WTC11 (cell line): ENCODE measurements at regions not wholly inside any gene's neighbourhood (a gene's known extent, or its start where the extent isn't known, plus 50 kb on each side); places are given as distances from the start of the nearest gene placed in this dataset.
"Not testable (repeated sequence)": the region's sequence is repeated elsewhere in the genome, so short reads cannot be mapped to it uniquely, and the experiment has no call there.

ENCODE experiments used
- ATAC-seq: fragments of 200-7000 bp; cut with Tn5 transposase; 2 replicates; pipeline ENCODE4 v1.10.0; 2021; ENCODE audit warnings: mild to moderate bottlenecking, moderate library complexity
- CTCF ChIA-PET: fragments of 300-600 bp; sonication (Branson Sonifier 250); formaldehyde crosslinking; loops from one replicate; lab custom pipeline; 2021; ENCODE audit warnings: antibody characterized with exemption; lab: Charles Lee
- POLR2A ChIA-PET: fragments of 350-600 bp; sonication (Branson Sonifier 250); formaldehyde crosslinking; loops from one replicate; lab custom pipeline; 2021; ENCODE audit warnings: antibody characterized with exemption; lab: Charles Lee
- DNase-seq: peaks from one replicate; pipeline ENCODE4 v3.0.0; 2021; ENCODE audit warnings: low spot score
- H3K27ac Mint-ChIP-seq: 2 replicates; pipeline ENCODE4 v1.8.0; 2021; ENCODE audit warnings: mixed read lengths
- H3K27me3 Mint-ChIP-seq: 2 replicates; pipeline ENCODE4 v1.8.0; 2021; ENCODE audit warnings: low read depth, mild to moderate bottlenecking, moderate library complexity, mixed read lengths
- H3K36me3 Mint-ChIP-seq: 2 replicates; pipeline ENCODE4 v1.8.0; 2021; ENCODE audit warnings: mixed read lengths
- H3K4me1 Mint-ChIP-seq: 2 replicates; pipeline ENCODE4 v1.8.0; 2022; ENCODE audit warnings: mixed read lengths
- H3K4me3 Mint-ChIP-seq: 2 replicates; pipeline ENCODE4 v1.8.0; 2021; ENCODE audit warnings: mild to moderate bottlenecking, moderate library complexity, mixed read lengths
- H3K9me3 Mint-ChIP-seq: 2 replicates; pipeline ENCODE4 v1.8.0; 2021; ENCODE audit warnings: mixed read lengths
- AFF4 ChIP-seq: sonication (generic); formaldehyde crosslinking; IDR thresholded peaks from 2 replicates; pipeline ENCODE4 v1.8.1; 2023; ENCODE audit warnings: mild to moderate bottlenecking, missing genetic modification reagents, borderline replicate concordance
- ETV6 ChIP-seq: sonication (generic); formaldehyde crosslinking; IDR thresholded peaks from 2 replicates; pipeline ENCODE4 v1.8.1; 2022; ENCODE audit warnings: mild to moderate bottlenecking, missing genetic modification reagents
- JAZF1 ChIP-seq: fragments of 250-450 bp; sonication (Bioruptor Pico); IDR thresholded peaks from 2 replicates; pipeline ENCODE4 v1.9.0; 2021; ENCODE audit warnings: moderate library complexity, mild to moderate bottlenecking, inconsistent platforms
- NR2C2 ChIP-seq: sonication (generic); formaldehyde crosslinking; IDR thresholded peaks from 2 replicates; pipeline ENCODE4 v1.8.0; 2022; ENCODE audit warnings: mild to moderate bottlenecking, missing genetic modification reagents
- RELA ChIP-seq: sonication (generic); formaldehyde crosslinking; IDR thresholded peaks from 2 replicates; pipeline ENCODE4 v1.8.1; 2022; ENCODE audit warnings: missing genetic modification reagents, mild to moderate bottlenecking, borderline replicate concordance
- SP1 ChIP-seq: sonication (generic); formaldehyde crosslinking; conservative IDR thresholded peaks from 2 replicates; pipeline ENCODE4 v1.8.1; 2022; ENCODE audit warnings: missing genetic modification reagents
- USF2 ChIP-seq: sonication (generic); formaldehyde crosslinking; IDR thresholded peaks from 2 replicates; pipeline ENCODE4 v1.8.1; 2023; ENCODE audit warnings: mild to moderate bottlenecking, missing genetic modification reagents, moderate library complexity
- ZBTB43 ChIP-seq: sonication (generic); formaldehyde crosslinking; IDR thresholded peaks from 2 replicates; pipeline ENCODE4 v1.8.1; 2023; ENCODE audit warnings: mild to moderate bottlenecking, missing genetic modification reagents
- ZNF396 ChIP-seq: fragments of 250-450 bp; sonication (Bioruptor Pico); IDR thresholded peaks from 2 replicates; pipeline ENCODE4 v1.8.0; 2021; ENCODE audit warnings: mild to moderate bottlenecking, moderate library complexity, borderline replicate concordance
- ZNF671 ChIP-seq: fragments of 250-450 bp; sonication (Bioruptor Pico); IDR thresholded peaks from 2 replicates; pipeline ENCODE4 v1.8.0; 2021; ENCODE audit warnings: mild to moderate bottlenecking
- TF ChIP-seq, protein P1 (sequence below): sonication (generic); formaldehyde crosslinking; IDR thresholded peaks from 2 replicates; pipeline ENCODE4 v1.8.1; 2022; ENCODE audit warnings: low read depth, missing genetic modification reagents, borderline replicate concordance
- TF ChIP-seq, protein P2 (sequence below): sonication (generic); formaldehyde crosslinking; IDR thresholded peaks from 2 replicates; pipeline ENCODE4 v1.8.0; 2023; ENCODE audit warnings: mild to moderate bottlenecking, missing genetic modification reagents
- TF ChIP-seq, protein P3 (sequence below): sonication (generic); formaldehyde crosslinking; IDR thresholded peaks from 2 replicates; pipeline ENCODE4 v1.8.1; 2022; ENCODE audit warnings: missing genetic modification reagents, borderline replicate concordance
- TF ChIP-seq, protein P4 (sequence below): fragments of 250-450 bp; sonication (Bioruptor Pico); conservative IDR thresholded peaks from 2 replicates; pipeline ENCODE4 v1.9.0; 2021; ENCODE audit warnings: mild to moderate bottlenecking

- peaks cover 10% of the 10 kb centered on the region for H3K4me1 Mint-ChIP-seq
Observed at GRCh38 chr18:37836071-37836970, 270.7 kb upstream of the CELF4 start.

GRCh38 chr18:37832010-37832695 is 266.6 kb upstream of the CELF4 start:
- H3K4me3 Mint-ChIP-seq, DNase-seq, H3K27me3 Mint-ChIP-seq, H3K4me1 Mint-ChIP-seq, H3K27ac Mint-ChIP-seq, ATAC-seq, POLR2A ChIA-PET, CTCF ChIA-PET: not testable (repeated sequence)
- peaks cover 38% of the 10 kb centered on the region for H3K36me3 Mint-ChIP-seq
- peaks cover 46% of the 10 kb centered on the region for H3K9me3 Mint-ChIP-seq

More at GRCh38 chr18:37836071-37836970, 270.7 kb upstream of the CELF4 start:
- TF ChIP-seq NR2C2 (CRISPR knock-in tag) (no peak), ZBTB43 (CRISPR knock-in tag) (no peak), JAZF1 (no peak), ZNF671 (CRISPR knock-in tag) (no peak), ZNF396 (CRISPR knock-in tag) (no peak), ETV6 (CRISPR knock-in tag) (no peak), USF2 (CRISPR knock-in tag) (no peak)
- TF ChIP-seq, protein P1, sequence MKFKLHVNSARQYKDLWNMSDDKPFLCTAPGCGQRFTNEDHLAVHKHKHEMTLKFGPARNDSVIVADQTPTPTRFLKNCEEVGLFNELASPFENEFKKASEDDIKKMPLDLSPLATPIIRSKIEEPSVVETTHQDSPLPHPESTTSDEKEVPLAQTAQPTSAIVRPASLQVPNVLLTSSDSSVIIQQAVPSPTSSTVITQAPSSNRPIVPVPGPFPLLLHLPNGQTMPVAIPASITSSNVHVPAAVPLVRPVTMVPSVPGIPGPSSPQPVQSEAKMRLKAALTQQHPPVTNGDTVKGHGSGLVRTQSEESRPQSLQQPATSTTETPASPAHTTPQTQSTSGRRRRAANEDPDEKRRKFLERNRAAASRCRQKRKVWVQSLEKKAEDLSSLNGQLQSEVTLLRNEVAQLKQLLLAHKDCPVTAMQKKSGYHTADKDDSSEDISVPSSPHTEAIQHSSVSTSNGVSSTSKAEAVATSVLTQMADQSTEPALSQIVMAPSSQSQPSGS (CRISPR knock-in tag): no peak
- TF ChIP-seq, protein P2, sequence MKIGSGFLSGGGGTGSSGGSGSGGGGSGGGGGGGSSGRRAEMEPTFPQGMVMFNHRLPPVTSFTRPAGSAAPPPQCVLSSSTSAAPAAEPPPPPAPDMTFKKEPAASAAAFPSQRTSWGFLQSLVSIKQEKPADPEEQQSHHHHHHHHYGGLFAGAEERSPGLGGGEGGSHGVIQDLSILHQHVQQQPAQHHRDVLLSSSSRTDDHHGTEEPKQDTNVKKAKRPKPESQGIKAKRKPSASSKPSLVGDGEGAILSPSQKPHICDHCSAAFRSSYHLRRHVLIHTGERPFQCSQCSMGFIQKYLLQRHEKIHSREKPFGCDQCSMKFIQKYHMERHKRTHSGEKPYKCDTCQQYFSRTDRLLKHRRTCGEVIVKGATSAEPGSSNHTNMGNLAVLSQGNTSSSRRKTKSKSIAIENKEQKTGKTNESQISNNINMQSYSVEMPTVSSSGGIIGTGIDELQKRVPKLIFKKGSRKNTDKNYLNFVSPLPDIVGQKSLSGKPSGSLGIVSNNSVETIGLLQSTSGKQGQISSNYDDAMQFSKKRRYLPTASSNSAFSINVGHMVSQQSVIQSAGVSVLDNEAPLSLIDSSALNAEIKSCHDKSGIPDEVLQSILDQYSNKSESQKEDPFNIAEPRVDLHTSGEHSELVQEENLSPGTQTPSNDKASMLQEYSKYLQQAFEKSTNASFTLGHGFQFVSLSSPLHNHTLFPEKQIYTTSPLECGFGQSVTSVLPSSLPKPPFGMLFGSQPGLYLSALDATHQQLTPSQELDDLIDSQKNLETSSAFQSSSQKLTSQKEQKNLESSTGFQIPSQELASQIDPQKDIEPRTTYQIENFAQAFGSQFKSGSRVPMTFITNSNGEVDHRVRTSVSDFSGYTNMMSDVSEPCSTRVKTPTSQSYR: no peak
- TF ChIP-seq, all 79 proteins: peak for 0
- POLR2A ChIA-PET: no interaction called here
- no peaks in the 10 kb centered on the region; the same call in 1 of the 2 replicates for H3K27me3 Mint-ChIP-seq
- peaks cover 33% of the 10 kb centered on the region for H3K9me3 Mint-ChIP-seq
- no peak overlapping the region for H3K4me3 Mint-ChIP-seq
- H3K36me3 Mint-ChIP-seq: peaks cover 25% of the 10 kb centered on the region
- no peak overlapping the region for H3K27ac Mint-ChIP-seq
- no peak for DNase-seq
- CTCF ChIA-PET: no interaction called here
- no peak; the same call in 1 of the 2 replicates for ATAC-seq

DNA sequence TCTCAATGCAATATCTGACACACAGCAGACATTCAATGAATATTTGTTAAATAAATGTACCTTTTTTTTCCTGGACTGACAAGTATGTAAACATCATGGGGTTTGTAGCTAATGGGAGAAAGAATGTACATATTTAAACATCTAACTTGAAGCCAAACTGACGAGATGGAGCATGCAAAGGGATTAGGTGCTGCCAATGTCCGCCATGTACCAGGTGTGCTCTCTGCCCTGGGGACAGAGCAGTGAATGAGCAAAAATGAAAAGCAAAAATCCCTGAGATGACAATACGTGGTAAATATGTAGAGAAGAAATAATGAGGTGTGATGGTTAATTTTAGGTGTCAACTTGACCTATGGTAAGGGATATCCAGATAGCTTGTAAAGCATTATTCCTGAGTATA is 247.4 kb upstream of the CELF4 start:
- Mint-ChIP-seq H3K9me3 (peaks cover 27% of the 10 kb centered on the region), H3K27ac (no peak overlapping the region), H3K4me3 (no peak overlapping the region), H3K27me3 (no peaks in the 10 kb centered on the region), H3K36me3 (no peaks in the 10 kb centered on the region), H3K4me1 (no peaks in the 10 kb centered on the region)
- DNase-seq (no peak), ATAC-seq (no peak)
- POLR2A ChIA-PET: no interaction called here
- CTCF ChIA-PET: no interaction called here
- TF ChIP-seq RELA: no peak
- TF ChIP-seq, protein P3, sequence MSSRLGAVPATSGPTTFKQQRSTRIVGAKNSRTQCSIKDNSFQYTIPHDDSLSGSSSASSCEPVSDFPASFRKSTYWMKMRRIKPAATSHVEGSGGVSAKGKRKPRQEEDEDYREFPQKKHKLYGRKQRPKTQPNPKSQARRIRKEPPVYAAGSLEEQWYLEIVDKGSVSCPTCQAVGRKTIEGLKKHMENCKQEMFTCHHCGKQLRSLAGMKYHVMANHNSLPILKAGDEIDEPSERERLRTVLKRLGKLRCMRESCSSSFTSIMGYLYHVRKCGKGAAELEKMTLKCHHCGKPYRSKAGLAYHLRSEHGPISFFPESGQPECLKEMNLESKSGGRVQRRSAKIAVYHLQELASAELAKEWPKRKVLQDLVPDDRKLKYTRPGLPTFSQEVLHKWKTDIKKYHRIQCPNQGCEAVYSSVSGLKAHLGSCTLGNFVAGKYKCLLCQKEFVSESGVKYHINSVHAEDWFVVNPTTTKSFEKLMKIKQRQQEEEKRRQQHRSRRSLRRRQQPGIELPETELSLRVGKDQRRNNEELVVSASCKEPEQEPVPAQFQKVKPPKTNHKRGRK (CRISPR knock-in tag): no peak
- TF ChIP-seq, protein P4, sequence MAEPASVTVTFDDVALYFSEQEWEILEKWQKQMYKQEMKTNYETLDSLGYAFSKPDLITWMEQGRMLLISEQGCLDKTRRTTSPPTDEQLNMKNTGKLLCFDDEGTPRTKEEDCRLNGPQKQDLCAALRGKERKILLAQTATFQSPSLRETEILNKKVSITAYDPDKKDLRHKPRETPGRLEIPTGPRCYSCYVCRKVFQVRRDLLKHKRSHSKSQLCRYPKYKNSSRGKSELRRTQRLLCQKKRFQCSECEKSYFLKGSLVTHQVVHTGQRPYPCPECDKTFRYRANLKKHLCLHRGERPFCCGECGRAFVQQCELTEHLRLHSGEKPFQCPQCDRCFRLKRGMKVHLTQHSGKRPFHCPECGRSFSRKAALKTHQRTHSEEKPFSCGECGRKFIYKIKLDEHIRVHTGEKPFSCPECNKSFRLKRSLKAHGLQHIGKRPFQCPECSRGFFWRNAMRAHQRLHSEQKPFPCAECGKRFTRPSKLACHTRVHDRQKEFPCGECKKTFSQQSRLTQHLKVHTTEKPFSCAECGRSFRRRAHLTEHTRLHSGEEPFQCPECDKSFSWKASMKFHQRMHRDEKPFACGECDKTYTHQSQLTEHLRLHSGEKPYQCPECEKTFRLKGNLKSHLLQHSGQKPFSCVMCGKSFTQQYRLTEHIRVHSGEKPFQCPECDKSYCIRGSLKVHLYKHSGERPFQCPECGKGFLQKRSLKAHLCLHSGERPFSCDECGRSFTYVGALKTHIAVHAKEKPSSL (CRISPR knock-in tag): no peak
- TF ChIP-seq SP1: no peak
- TF ChIP-seq AFF4 (CRISPR knock-in tag): no peak
